ENCODE measurements at regions not wholly inside any gene's neighbourhood (a gene's known extent, or its start where the extent isn't known, plus 50 kb on each side); places are given as distances from the start of the nearest gene placed in this dataset.
"Not testable (repeated sequence)": the region's sequence is repeated elsewhere in the genome, so short reads cannot be mapped to it uniquely, and the experiment has no call there.

DNA sequence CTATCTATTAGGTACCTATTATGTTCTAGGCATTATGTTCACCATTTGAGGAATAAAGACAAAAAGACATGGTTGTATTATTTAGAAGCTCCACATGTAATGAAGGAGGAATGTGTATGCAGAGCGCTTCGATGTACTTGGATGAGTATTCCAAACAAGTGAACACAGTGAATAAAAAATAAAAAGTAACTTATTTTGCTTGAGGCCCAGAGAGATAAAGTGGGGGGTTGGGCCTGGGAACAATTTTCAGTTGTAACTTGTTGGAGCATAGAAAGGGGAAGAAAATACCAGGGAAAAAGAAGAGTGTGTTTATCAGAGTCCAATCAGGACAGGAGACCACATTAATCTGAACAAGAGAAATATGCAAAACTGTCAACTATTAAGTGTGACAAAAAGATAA, 445.7 kb upstream of the BCHE start:
- Histone ChIP-seq H3K4me3 (no peak overlapping the region), H3K36me3 (no peaks in the 10 kb centered on the region), H3K27ac (no peak overlapping the region), H3K4me1 (no peaks in the 10 kb centered on the region), H3K9me3 (replicated peaks) (no peaks in the 10 kb centered on the region), H3K27me3 (no peaks in the 10 kb centered on the region)
- DNase-seq = no peak

DNA sequence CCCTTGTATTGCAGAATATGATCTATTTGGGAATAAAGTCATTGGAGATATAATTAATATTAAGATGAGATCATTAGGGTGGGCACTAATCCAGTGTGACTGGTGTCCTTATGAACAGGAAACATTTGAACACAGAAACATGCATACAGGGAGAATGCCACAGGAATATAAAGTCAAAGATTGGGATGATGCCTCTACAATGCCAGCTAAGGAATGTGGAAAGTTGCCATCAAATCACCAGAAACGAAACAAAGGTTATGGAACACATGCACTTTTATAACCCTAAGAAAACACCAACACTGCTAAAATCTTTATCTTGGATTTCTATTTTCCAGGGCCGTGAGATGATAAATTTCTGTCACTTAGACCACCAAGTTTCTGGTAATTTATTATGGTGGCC, 442.4 kb upstream of the BCHE start:
- DNase-seq = no peak
- Histone ChIP-seq H3K36me3 (no peaks in the 10 kb centered on the region), H3K4me3 (no peak overlapping the region), H3K4me1 (no peaks in the 10 kb centered on the region), H3K27me3 (no peaks in the 10 kb centered on the region), H3K9me3 (replicated peaks) (no peaks in the 10 kb centered on the region), H3K27ac (no peak overlapping the region)

DNA sequence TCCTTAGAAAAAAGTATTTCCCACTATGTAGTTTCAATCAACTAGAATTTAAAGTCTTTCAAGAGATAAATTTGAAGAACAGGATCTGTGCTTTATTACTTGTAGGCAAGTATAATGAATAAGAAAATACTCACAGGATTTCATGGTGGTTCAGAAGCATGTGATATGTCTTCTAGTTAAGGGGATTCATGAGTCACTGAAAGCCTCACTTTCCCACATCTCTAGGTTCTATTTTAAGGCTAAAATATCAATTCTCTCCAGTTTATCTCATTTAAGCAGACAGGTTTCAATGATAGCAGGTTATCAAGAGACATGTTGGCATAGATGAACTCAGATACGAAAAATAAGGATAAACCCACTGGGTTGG, 437.8 kb upstream of the BCHE start:
- H3K27ac ChIP-seq = no peak overlapping the region
- no peak for DNase-seq

DNA sequence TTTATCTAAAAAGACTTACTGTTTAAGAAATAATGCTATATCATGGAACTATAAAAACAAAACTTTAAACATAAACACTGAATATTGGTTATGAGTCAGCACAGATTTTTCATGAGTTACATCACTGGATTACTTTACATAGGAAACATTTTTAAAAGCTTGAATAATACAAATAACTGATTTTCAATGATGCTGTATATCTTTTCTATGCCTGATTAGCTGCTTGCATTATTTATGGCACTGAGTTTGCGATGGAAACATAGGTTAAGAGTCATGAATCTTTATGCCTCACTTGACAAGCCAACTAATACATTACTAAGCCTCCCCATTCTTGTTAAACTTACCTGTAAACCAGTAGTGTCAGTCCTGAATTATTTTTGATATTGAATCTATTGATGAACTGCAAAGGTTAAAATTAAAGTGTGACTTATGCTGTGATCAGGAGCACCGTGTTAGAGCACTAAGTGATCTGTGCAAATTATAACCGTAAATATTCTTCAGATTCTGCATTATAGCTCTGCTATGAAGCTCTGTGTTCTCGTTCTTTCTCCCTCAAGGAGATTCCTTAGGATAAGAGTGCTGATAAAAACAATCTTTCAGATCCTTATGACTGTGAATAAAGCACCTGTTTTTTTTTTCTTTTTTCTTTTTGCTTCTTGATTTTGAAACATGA, 437.3 kb upstream of the BCHE start:
- Histone ChIP-seq H3K27ac (no peak overlapping the region), H3K36me3 (no peaks in the 10 kb centered on the region), H3K27me3 (no peaks in the 10 kb centered on the region), H3K4me3 (no peak overlapping the region), H3K9me3 (replicated peaks) (no peaks in the 10 kb centered on the region), H3K4me1 (no peaks in the 10 kb centered on the region)
- DNase-seq = no peak

More for the DNA sequence above, 437.8 kb upstream of the BCHE start:
- Histone ChIP-seq H3K4me3 (no peak overlapping the region), H3K9me3 (replicated peaks) (no peaks in the 10 kb centered on the region), H3K36me3 (no peaks in the 10 kb centered on the region), H3K27me3 (no peaks in the 10 kb centered on the region), H3K4me1 (no peaks in the 10 kb centered on the region)

DNA sequence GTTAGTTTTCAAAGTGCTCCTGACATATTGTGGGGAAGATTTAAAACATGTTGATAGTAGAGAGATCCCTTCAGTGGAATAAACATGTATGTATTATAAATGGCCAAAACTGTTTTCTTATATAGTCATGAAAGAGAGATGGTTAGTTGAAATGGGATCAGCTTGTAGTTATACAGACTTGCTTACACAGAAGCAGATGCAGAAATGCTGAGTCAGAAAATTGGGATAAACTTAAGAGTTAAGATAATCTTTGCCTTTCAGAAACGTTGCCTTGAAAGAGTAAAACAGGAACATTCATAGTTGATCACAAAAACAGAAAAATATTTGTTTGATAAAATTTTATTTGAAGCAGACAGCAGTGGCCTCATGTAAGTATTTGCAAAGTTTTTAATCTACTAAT, 433.2 kb upstream of the BCHE start:
- Histone ChIP-seq H3K27me3 (no peaks in the 10 kb centered on the region), H3K4me3 (no peak overlapping the region), H3K27ac (no peak overlapping the region), H3K4me1 (no peaks in the 10 kb centered on the region), H3K9me3 (replicated peaks) (no peaks in the 10 kb centered on the region), H3K36me3 (no peaks in the 10 kb centered on the region)
- no peak for DNase-seq

DNA sequence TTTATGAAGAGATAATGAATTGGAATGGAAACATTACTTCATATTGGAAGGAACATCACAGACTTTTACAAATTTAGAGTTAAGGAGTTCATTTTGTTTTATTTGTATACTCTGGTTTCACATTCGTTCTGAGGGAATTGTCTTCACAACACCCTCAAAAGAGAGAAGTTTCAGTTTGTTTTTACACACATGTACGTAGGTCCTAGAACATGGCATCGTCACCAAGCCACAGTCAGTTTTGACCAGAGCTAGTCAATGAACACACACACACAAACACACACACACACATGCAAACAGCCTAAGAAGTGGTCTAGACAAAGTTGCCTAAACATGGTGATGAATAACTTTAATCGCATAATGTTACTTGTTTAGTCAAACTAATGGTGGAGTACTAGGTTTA, 427.9 kb upstream of the BCHE start:
- Histone ChIP-seq H3K9me3 (replicated peaks) (no peaks in the 10 kb centered on the region), H3K27me3 (no peaks in the 10 kb centered on the region), H3K27ac (no peak overlapping the region), H3K4me1 (no peaks in the 10 kb centered on the region), H3K4me3 (no peak overlapping the region), H3K36me3 (no peaks in the 10 kb centered on the region)
- DNase-seq = no peak

DNA sequence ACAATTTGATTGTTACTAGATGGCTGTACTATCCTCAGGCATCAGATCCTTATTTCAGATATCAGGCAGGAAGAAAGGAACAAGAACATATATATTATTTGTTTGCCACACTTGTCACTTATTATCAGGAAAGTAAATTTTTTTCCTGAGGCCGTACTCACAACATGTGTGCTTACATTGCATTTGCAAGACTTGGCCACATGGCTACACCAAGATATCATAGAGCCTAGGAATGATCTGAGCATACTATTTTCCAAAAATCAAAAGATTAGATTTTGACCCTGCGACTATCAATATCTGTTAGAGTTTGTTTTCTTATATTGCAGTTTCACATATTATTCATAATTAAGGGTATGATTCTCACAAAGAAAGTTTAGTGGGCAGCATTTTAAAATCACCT, 426.2 kb upstream of the BCHE start:
- Histone ChIP-seq H3K27me3 (no peaks in the 10 kb centered on the region), H3K27ac (no peak overlapping the region), H3K4me1 (no peaks in the 10 kb centered on the region), H3K4me3 (no peak overlapping the region), H3K36me3 (no peaks in the 10 kb centered on the region), H3K9me3 (replicated peaks) (no peaks in the 10 kb centered on the region)
- DNase-seq = no peak

DNA sequence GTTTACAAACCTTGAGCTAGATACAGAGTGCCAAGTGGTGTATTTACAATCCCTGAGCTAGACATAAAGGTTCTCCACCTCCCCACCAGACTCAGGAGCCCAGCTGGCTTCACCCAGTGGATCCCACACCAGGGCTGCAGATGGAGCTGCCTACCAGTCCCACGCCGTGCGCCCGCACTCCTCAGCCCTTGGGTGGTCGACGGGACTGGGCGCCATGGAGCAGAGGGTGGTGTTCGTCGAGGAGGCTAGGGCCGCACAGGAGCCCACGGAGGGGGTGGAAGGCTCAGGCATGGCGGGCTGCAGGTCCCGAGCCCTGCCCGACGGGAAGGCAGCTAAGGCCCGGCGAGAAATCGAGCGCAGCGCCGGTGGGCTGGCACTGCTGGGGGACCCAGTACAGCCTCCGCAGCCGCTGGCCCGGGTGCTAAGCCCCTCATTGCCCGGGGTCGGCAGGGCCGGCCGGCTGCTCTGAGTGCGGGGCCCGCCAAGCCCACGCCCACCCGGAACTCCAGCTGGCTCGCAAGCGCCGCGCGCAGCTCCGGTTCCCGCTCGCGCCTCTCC, 421.1 kb upstream of the BCHE start:
- DNase-seq; H3K9me3 ChIP-seq (replicated peaks); H3K4me1 ChIP-seq; H3K4me3 ChIP-seq; H3K36me3 ChIP-seq; H3K27ac ChIP-seq; H3K27me3 ChIP-seq: not testable (repeated sequence)

DNA sequence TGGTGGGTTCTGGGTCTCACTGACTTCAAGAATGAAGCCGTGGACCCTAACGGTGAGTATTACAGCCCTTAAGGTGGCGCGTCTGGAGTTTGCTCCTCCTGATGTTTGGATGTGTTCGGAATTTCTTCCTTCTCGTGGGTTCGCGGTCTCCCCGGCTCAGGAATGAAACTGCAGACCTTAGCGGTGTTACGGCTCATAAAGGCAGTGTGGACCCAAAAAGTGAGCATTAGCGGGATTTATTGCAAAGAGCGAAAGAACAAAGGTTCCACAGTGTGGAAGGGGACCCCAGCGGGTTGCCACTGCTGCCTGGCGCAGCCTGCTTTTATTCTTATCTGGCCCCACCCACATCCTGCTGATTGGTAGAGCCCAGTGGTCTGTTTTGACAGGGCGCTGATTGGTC, 420.5 kb upstream of the BCHE start:
- H3K36me3 ChIP-seq = no peaks in the 10 kb centered on the region
- no peaks in the 10 kb centered on the region for H3K27me3 ChIP-seq
- H3K9me3 ChIP-seq (replicated peaks) = no peaks in the 10 kb centered on the region
- DNase-seq = no peak
- H3K27ac ChIP-seq = no peak overlapping the region
- no peaks in the 10 kb centered on the region for H3K4me1 ChIP-seq
- H3K4me3 ChIP-seq = no peak overlapping the region

DNA sequence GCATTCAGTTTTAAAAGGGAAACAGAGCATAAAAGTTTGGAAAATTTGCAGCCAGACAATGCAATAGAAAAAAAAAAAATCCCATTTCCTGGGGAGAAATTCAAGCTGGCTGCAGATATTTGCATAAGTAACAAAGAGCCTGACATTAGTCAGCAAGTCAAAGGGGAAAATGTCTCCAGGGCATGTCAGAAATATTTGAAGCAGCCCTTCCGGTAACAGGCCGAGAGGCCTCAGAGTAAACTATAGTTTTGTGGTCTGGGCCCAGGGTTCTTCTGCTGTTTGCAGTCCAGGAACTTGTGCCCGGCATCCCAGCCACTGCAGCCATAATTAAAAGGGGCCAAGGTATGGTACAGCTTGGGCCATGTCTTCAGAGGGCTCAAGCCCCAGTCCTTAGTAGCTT, 411.6 kb upstream of the BCHE start:
- H3K27ac ChIP-seq = no peak overlapping the region
- H3K27me3 ChIP-seq = no peaks in the 10 kb centered on the region
- DNase-seq = no peak
- H3K4me1 ChIP-seq = no peaks in the 10 kb centered on the region
- no peaks in the 10 kb centered on the region for H3K36me3 ChIP-seq
- no peaks in the 10 kb centered on the region for H3K9me3 ChIP-seq (replicated peaks)
- H3K4me3 ChIP-seq = no peak overlapping the region

DNA sequence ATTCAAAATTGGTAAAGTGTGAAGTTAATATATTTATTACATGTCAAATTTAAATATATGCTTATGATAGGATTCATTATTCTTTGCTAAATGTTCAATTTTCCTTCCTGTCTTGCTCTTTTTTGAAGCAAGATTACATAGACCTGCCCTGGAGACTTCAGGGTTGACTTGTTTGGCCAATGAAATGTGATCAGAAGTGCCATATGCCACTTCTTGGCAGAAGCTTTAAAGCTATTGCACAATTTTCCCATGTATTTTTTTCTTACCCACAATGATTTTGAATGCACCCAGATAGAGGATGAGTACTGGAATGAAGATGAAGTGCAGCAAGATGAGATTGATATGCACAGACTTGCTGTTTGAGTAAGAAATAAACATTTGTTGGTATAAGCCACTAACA, 406.3 kb upstream of the BCHE start:
- Histone ChIP-seq H3K27me3 (no peaks in the 10 kb centered on the region), H3K4me3 (no peak overlapping the region), H3K9me3 (replicated peaks) (no peaks in the 10 kb centered on the region), H3K4me1 (no peaks in the 10 kb centered on the region), H3K36me3 (no peaks in the 10 kb centered on the region), H3K27ac (no peak overlapping the region)
- DNase-seq = no peak

DNA sequence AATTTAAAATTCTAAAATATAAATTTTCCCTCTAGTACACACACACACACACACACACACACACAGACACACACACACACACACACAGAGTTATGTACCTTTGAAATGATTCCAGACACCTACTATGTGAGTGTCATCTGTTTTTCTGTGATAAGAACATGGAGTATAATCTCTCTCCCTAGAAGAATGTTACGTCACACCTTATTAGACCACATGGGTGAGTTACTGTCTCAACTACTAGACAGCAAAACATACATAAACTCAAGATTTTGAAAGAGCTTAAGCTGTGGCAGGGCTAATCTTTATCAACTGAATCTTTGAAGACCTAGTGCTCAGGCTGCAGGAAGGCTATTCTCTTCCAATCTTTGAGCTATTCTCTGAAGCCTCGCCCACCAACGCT, 385.9 kb upstream of the BCHE start:
- Histone ChIP-seq H3K9me3 (replicated peaks) (no peaks in the 10 kb centered on the region), H3K4me1 (no peaks in the 10 kb centered on the region), H3K4me3 (no peak overlapping the region), H3K27ac (no peak overlapping the region), H3K36me3 (no peaks in the 10 kb centered on the region), H3K27me3 (no peaks in the 10 kb centered on the region)
- no peak for DNase-seq

DNA sequence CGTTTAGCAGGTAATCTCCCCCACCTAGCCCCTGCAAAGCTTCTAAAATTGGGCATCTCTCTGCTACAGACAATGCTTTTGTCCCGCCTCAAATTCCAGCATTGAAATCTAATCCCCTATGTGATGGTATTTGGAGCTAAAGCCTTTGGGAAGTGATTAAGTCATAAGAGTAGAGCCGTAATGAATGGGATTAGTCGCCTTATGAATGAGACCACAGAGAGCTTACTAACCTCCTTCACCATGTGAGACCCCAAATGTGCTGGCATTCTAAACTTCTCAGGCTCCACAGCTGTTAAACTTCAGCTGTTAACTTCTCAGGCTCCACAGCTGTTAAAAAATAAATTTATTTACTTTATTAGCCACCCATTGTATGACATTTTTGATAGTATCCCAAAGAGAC, 374.2 kb upstream of the BCHE start:
- Histone ChIP-seq H3K27me3 (no peaks in the 10 kb centered on the region), H3K9me3 (replicated peaks) (no peaks in the 10 kb centered on the region), H3K4me3 (no peak overlapping the region), H3K27ac (peak overlapping the region; percentile 56), H3K4me1 (peaks cover 8% of the 10 kb centered on the region), H3K36me3 (no peaks in the 10 kb centered on the region)
- peak; percentile 50 to 83 for DNase-seq

DNA sequence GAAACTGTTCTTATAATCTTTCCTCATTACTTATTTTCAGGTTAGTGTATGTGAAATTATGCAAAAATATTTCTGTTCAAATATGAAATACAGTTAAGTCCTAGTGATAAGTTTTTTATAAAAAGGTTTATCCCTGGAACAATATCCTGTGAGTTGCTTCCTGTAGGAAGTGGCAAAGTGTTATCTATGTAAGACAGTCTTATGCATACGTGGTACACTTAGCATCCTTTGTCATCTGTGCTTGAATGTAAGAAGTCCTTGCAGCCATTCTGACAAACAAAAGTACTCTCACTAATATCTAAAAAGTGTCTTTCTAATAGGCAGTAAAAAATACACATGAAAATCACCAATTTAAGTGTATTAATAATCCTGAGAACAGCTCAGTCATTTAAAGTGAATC, 372.5 kb upstream of the BCHE start:
- H3K4me3 ChIP-seq = no peak overlapping the region

DNA sequence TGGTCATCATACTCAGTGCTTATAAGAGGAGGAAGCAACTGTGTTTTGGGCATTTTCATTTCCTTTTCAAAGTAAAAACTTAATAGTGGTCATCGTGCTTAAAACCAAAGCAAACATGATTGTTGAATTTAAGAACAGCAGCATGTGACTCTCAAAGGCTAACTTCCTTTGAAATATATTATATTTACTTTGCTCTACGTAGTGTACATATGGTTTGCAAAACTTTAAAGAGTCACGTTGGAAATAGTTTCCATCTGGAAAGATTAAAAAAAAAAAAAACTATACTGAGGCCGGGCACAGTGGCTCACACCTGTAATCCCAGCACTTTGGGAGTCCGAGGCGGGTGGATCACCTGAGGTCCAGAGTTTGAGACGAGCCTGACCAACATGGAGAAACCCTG, 367.9 kb upstream of the BCHE start:
- no peaks in the 10 kb centered on the region for H3K27me3 ChIP-seq
- no peaks in the 10 kb centered on the region for H3K9me3 ChIP-seq (replicated peaks)
- no peak for DNase-seq
- no peak overlapping the region for H3K4me3 ChIP-seq
- no peaks in the 10 kb centered on the region for H3K36me3 ChIP-seq
- H3K27ac ChIP-seq = no peak overlapping the region
- no peaks in the 10 kb centered on the region for H3K4me1 ChIP-seq

More for the DNA sequence above, 372.5 kb upstream of the BCHE start:
- Histone ChIP-seq H3K9me3 (replicated peaks) (no peaks in the 10 kb centered on the region), H3K27ac (no peak overlapping the region), H3K4me1 (peaks cover 8% of the 10 kb centered on the region), H3K27me3 (no peaks in the 10 kb centered on the region), H3K36me3 (no peaks in the 10 kb centered on the region)
- no peak for DNase-seq

DNA sequence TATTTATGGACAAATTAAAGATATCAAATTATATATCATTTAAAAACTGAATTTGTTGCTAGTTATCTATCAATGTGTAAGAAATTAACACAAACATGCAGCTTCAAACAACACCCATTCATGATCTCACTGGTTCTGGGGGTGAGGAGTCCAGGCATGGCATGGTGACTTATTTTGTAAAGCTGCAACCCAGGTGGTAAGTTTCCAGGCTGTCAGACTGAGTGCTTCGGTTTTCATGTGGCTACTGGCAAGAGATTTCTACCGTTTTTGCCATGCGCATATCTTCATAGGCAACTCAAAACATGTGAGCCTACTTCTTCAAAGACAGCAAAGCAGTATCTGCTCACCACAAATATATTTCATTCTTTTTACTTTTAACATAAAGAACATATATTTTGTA, 364.3 kb upstream of the BCHE start:
- no peak overlapping the region for H3K4me3 ChIP-seq
- H3K36me3 ChIP-seq = no peaks in the 10 kb centered on the region
- no peaks in the 10 kb centered on the region for H3K27me3 ChIP-seq
- no peak for DNase-seq
- no peaks in the 10 kb centered on the region for H3K9me3 ChIP-seq (replicated peaks)
- H3K27ac ChIP-seq = no peak overlapping the region
- H3K4me1 ChIP-seq = no peaks in the 10 kb centered on the region

All from SJCRH30 (cell line).